Neural cell (in vitro differentiated cells): ENCODE measurements at regions not wholly inside any gene's neighbourhood (a gene's known extent, or its start where the extent isn't known, plus 50 kb on each side); places are given as distances from the start of the nearest gene placed in this dataset.

Experiments
- H2AFZ ChIP-seq: fragments of 200-600, 300-800 bp; sonication (generic), shearing (Covaris generic); 2 replicates; pipeline ENCODE4 v1.6.0; 2014; ENCODE audit warnings: low read depth, mild to moderate bottlenecking, antibody characterized with exemption, low read length, moderate library complexity
- H3F3A ChIP-seq: fragments of 200-600 bp; shearing (Covaris generic); 2 replicates; pipeline ENCODE4 v1.6.1; 2016; ENCODE audit warnings: mild to moderate bottlenecking, moderate library complexity, mixed read lengths, antibody characterized with exemption, low read length; ENCODE audit not compliant: insufficient read depth, poor library complexity, severe bottlenecking
- H3K27ac ChIP-seq: fragments of 200-600, 300-800 bp; sonication (generic), shearing (Covaris generic); 2 replicates; pipeline ENCODE4 v1.5.1; 2014; ENCODE audit warnings: mild to moderate bottlenecking, low read length, moderate library complexity
- H3K27me3 ChIP-seq: fragments of 300-800, 200-600 bp; sonication (generic), shearing (Covaris generic); 2 replicates; pipeline ENCODE4 v1.6.0; 2014; ENCODE audit warnings: mild to moderate bottlenecking, low read depth, low read length, moderate library complexity; ENCODE audit not compliant: insufficient read depth
- H3K36me3 ChIP-seq: fragments of 300-800, 200-600 bp; sonication (generic), shearing (Covaris generic); 2 replicates; pipeline ENCODE4 v1.5.1; 2014; ENCODE audit warnings: mild to moderate bottlenecking, antibody characterized with exemption, low read length, moderate library complexity; ENCODE audit not compliant: insufficient read depth
- H3K4me2 ChIP-seq: fragments of 300-800, 200-600 bp; sonication (generic), shearing (Covaris generic); 2 replicates; pipeline ENCODE4 v1.6.0; 2014; ENCODE audit warnings: mild to moderate bottlenecking, low read length
- H3K4me3 ChIP-seq: fragments of 300-800, 200-600 bp; sonication (generic), shearing (Covaris generic); 2 replicates; pipeline ENCODE4 v1.5.1; 2014; ENCODE audit warnings: mild to moderate bottlenecking, low read length, moderate library complexity
- H3K79me2 ChIP-seq: fragments of 200-600 bp; shearing (Covaris generic); replicated peaks from 2 replicates; pipeline ENCODE4 v1.6.0; 2014; ENCODE audit warnings: mild to moderate bottlenecking, low read length, moderate library complexity; ENCODE audit not compliant: insufficient read depth
- H3K9ac ChIP-seq: fragments of 300-800, 200-600 bp; sonication (generic), shearing (Covaris generic); 2 replicates; pipeline ENCODE4 v1.6.1; 2016; ENCODE audit warnings: mild to moderate bottlenecking, low read length, mixed read lengths
- H3K9me2 ChIP-seq: fragments of 200-600 bp; shearing (Covaris generic); 2 replicates; pipeline ENCODE4 v1.6.1; 2016; ENCODE audit warnings: mild to moderate bottlenecking, low read length, mixed read lengths; ENCODE audit not compliant: insufficient read depth
- H3K9me3 ChIP-seq: fragments of 200-600, 300-800 bp; sonication (generic), shearing (Covaris generic); 2 replicates; pipeline ENCODE4 v1.6.1; 2016; ENCODE audit warnings: mild to moderate bottlenecking, mixed run types, low read length, moderate library complexity, mixed read lengths
- H4K20me1 ChIP-seq: fragments of 200-600 bp; shearing (Covaris generic); 2 replicates; pipeline ENCODE4 v1.6.1; 2016; ENCODE audit warnings: mild to moderate bottlenecking, mixed run types; ENCODE audit not compliant: insufficient read depth
- EP300 ChIP-seq: fragments of 450-650 bp; conservative IDR thresholded peaks from 2 replicates; pipeline ENCODE4 v1.6.1; 2014; ENCODE audit warnings: antibody characterized with exemption, mild to moderate bottlenecking, moderate library complexity; ENCODE audit not compliant: poor library complexity, severe bottlenecking
- EZH2 ChIP-seq: fragments of 200-600, 300-800 bp; shearing (Covaris generic), sonication (generic); IDR thresholded peaks from 2 replicates; pipeline ENCODE4 v1.6.1; 2014; ENCODE audit warnings: antibody characterized with exemption, low read length, borderline replicate concordance, mild to moderate bottlenecking; ENCODE audit not compliant: insufficient read depth, poor library complexity, severe bottlenecking
- MXI1 ChIP-seq: fragments of 450-650 bp; conservative IDR thresholded peaks from 2 replicates; pipeline ENCODE4 v1.6.1; 2014; ENCODE audit warnings: antibody characterized with exemption, mild to moderate bottlenecking; ENCODE audit not compliant: poor library complexity, severe bottlenecking
- POLR2AphosphoS5 ChIP-seq: IDR thresholded peaks from 2 replicates; pipeline ENCODE4 v1.6.1; 2012
- RAD21 ChIP-seq: fragments of 450-650 bp; conservative IDR thresholded peaks from 2 replicates; pipeline ENCODE4 v1.6.1; 2014; ENCODE audit warnings: antibody characterized with exemption, mild to moderate bottlenecking, moderate library complexity
- REST ChIP-seq: IDR thresholded peaks from 2 replicates; pipeline ENCODE4 v1.6.1; 2012; ENCODE audit warnings: borderline replicate concordance
- SMC3 ChIP-seq: fragments of 450-650 bp; conservative IDR thresholded peaks from 2 replicates; pipeline ENCODE4 v1.6.1; 2014; ENCODE audit warnings: antibody characterized with exemption, mild to moderate bottlenecking, moderate library complexity; ENCODE audit not compliant: poor library complexity
- TAF1 ChIP-seq: IDR thresholded peaks from 2 replicates; pipeline ENCODE4 v1.6.1; 2012; ENCODE audit warnings: low read depth
- TF ChIP-seq, protein P1 (sequence below): fragments of 450-650 bp; IDR thresholded peaks from 2 replicates; pipeline ENCODE4 v1.5.1; 2014; ENCODE audit warnings: antibody characterized with exemption, mild to moderate bottlenecking, moderate library complexity; ENCODE audit not compliant: poor library complexity, severe bottlenecking

GRCh38 chr13:104106705-104107393 lies 1040.6 kb upstream of the SLC10A2 start:
- Histone ChIP-seq H3K79me2 (no peaks in the 10 kb centered on the region), H4K20me1 (no peaks in the 10 kb centered on the region), H3K4me3 (no peak overlapping the region), H3K9me3 (no peaks in the 10 kb centered on the region), H3K36me3 (no peaks in the 10 kb centered on the region), H3K9ac (no peak overlapping the region), H3K27me3 (no peaks in the 10 kb centered on the region), H3F3A (no peaks in the 10 kb centered on the region), H3K9me2 (no peaks in the 10 kb centered on the region), H3K4me2 (no peak overlapping the region), H2AFZ (no peak overlapping the region), H3K27ac (no peak overlapping the region)
- TF ChIP-seq MXI1, result no peak

- no peak overlapping the region for H3K4me3 ChIP-seq
- no peak overlapping the region for H3K27ac ChIP-seq
- H2AFZ ChIP-seq, result no peak overlapping the region
- no peak overlapping the region for H3K9ac ChIP-seq
- TF ChIP-seq, protein P1, sequence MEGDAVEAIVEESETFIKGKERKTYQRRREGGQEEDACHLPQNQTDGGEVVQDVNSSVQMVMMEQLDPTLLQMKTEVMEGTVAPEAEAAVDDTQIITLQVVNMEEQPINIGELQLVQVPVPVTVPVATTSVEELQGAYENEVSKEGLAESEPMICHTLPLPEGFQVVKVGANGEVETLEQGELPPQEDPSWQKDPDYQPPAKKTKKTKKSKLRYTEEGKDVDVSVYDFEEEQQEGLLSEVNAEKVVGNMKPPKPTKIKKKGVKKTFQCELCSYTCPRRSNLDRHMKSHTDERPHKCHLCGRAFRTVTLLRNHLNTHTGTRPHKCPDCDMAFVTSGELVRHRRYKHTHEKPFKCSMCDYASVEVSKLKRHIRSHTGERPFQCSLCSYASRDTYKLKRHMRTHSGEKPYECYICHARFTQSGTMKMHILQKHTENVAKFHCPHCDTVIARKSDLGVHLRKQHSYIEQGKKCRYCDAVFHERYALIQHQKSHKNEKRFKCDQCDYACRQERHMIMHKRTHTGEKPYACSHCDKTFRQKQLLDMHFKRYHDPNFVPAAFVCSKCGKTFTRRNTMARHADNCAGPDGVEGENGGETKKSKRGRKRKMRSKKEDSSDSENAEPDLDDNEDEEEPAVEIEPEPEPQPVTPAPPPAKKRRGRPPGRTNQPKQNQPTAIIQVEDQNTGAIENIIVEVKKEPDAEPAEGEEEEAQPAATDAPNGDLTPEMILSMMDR, result no peak
- TF ChIP-seq SMC3 (no peak), POLR2AphosphoS5 (no peak), REST (no peak), EZH2 (no peak), MXI1 (no peak), EP300 (no peak), TAF1 (no peak), RAD21 (no peak)
- no peak overlapping the region for H3K4me2 ChIP-seq
- H3K9me2 ChIP-seq, result no peaks in the 10 kb centered on the region
- H4K20me1 ChIP-seq, result no peaks in the 10 kb centered on the region
- no peaks in the 10 kb centered on the region for H3K79me2 ChIP-seq
- H3K36me3 ChIP-seq, result no peaks in the 10 kb centered on the region
- no peaks in the 10 kb centered on the region for H3F3A ChIP-seq
- no peaks in the 10 kb centered on the region for H3K27me3 ChIP-seq
- H3K9me3 ChIP-seq, result no peaks in the 10 kb centered on the region
Measured at GRCh38 chr13:104105418-104106355, 1039.5 kb upstream of the SLC10A2 start.
